AG08395 (cell line): ENCODE measurements at regions not wholly inside any gene's neighbourhood (a gene's known extent, or its start where the extent isn't known, plus 50 kb on each side); places are given as distances from the start of the nearest gene placed in this dataset.

ENCODE experiments used
- DNase-seq: peaks from one replicate; pipeline ENCODE4 v3.0.0; 2012; ENCODE audit warnings: mixed read lengths, low spot score

DNA sequence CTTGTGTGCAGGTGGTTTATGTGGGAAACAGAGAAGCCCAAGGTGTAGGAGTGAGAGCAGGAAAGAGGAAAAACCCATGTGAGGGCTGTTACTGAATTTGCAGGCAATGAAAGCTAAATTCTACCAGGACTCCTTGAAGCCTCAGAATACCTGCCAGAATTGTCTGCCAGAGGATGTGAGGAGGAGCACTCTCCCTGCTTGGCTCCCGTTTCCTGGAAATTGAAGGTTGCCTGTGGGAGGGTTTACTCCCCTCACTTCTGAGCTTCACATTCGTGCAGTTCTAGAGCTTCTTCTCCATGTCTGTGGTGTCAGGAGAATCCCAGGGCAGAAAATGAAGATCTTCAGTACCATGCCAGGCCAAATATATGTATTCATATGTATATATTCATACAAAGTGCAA lies 220.8 kb upstream of the ZP4 start:
- DNase-seq = no peak

GRCh38 chr1:238111081-238111480 lies 220.4 kb upstream of the ZP4 start:
- no peak for DNase-seq

DNA sequence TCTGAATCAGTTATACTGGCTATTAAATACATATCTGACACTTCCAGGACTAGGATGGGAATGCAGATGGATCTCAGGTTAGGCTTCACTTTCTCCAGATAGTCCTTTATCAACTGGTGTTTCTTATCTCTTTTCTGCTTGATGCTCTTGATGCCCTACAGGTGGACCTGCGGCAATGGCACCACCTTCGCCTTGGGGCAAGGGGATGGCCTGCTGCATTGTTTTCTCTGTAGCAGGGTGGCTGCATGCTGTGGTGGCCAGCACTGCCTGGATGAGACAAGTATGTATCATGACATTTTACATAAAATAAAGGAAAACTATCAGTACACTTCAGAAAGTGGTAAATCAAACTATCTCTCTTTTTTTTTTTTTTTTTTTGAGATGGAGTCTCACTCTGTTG lies 217.7 kb upstream of the ZP4 start:
- no peak for DNase-seq

GRCh38 chr1:238107322-238107721 lies 216.6 kb upstream of the ZP4 start:
- DNase-seq = no peak

DNA sequence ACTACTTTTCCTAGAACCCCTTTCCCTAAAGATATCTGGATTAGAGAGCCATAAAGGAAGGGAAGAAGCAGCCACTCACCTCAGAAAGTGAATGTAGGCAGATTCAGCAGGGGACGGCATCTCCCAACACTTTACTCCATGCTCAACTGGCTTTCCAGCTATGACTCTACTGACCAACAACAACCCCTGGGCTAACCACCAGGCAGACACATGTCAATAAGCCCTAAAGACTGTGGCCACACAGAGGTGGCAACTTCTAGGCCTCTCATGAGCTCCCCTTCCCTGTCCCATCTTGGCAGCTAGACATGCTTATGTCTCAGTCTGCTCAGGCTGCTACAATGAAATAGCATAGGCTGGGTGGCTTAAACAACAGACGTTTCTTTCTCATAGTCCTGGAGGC lies 214.0 kb upstream of the ZP4 start:
- DNase-seq = no peak

DNA sequence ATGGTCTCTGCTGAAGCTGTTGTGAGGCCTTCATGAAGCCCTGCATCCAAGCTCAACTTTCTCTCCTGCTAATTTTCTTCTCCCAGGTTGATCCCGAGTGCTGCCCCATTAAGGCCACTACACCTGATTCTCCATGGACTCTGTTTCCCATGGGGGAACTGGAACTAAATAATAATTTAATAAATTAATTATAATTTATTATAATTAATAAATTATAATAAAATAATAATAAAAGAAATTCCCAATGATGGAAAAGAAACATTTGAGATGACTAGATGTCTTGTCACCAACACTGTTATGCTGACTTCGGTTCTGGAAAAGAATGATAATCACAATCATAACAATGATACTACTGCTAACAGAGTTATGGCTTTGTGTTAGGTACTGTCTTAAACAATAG lies 211.2 kb upstream of the ZP4 start:
- no peak for DNase-seq

GRCh38 chr1:238099871-238100270 lies 209.1 kb upstream of the ZP4 start:
- DNase-seq = no peak

DNA sequence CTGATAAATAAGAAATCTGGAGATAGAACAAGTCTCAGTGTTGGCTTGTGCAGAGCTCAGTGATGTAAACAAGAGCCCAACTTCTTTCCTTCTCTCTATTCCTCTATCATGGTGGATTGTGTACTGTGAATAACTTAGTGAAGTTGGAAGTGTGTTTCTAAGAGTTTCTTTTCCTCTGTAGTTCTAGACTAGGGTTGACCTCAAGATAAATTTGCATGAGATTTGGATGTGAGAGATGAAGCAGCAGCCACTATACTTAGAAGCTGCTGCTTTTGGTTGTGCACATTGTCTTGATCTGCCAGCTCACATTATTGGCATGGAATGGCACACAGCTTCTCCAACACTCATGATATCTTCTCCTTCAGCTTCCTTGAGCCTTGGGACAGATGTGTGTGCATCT lies 198.9 kb upstream of the ZP4 start:
- DNase-seq = no peak

DNA sequence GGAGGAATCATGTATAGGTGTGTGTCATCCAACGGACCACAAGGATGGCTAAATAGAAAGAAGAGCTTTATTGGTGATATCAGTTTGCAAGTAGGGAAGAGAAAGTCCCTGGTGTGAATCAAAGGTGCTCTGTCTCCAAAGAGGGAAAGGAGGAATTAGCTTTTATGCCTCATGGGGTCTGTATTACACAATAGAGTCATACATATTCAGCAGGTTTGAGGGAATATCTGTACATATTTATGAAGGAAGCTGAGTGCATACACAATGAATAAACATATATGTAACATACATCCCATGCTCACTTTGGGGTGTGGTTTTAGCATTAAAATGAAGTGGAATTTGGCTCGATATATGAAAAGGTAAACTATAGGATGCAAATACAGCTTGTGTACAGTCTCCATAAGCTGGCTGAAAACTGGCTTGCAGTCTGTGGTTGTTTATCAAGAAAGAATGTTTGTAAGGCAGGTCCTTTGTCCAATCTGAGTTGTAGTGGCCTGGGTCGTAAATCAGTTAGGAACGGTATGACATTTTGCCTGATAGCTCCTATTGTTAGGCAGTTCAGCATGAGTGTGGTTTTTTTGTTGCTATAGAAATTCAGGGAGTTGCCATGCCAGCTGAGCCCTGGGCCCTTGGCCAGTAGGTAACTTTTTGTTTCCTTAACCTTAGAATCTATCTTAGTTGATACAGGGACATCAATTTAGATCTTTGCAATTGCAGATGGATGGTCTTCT lies 198.0 kb upstream of the ZP4 start:
- DNase-seq = no peak

GRCh38 chr1:238073991-238074390 lies 183.3 kb upstream of the ZP4 start:
- DNase-seq = no peak

DNA sequence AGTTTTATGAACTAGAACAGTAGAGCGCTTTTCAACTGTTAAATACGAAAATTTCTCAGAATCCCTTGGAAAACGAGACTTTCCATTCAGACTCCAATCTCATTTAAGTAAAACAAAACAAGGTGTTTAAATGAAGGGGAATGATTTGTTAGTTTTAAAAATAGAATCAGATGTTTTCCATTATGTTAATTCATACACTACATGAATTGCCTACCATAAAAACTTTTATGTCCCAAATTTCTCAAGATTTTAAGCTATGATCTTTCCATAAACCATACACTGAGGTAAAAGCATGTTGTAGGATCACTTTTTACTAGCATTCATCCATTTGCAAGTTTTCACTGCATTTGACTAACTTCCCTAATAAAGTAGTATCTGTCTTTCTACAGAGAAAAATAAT lies 180.3 kb upstream of the ZP4 start:
- no peak for DNase-seq

GRCh38 chr1:238063454-238063853 lies 172.7 kb upstream of the ZP4 start:
- no peak for DNase-seq

- no peak for DNase-seq
Measured at GRCh38 chr1:238061967-238062613, 171.4 kb upstream of the ZP4 start.

DNA sequence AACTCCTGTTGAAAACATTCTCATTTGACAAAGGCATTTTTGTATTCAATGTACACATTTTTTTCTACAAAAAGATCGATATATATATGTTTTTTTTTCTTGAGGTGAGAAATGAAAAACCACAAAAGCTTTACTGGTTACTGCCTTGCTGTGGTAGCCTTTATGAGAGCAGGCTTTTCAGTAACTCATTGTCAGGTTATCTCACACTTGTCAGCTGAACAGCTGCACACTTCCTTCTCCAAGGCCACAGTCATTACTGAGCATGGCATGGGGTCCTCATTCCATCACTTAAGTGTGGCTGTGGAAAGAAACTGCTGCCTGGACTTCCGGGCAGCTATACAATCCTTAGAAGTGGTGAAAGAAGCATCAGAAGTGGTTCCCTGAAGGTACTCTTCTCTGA lies 169.3 kb upstream of the ZP4 start:
- no peak for DNase-seq

DNA sequence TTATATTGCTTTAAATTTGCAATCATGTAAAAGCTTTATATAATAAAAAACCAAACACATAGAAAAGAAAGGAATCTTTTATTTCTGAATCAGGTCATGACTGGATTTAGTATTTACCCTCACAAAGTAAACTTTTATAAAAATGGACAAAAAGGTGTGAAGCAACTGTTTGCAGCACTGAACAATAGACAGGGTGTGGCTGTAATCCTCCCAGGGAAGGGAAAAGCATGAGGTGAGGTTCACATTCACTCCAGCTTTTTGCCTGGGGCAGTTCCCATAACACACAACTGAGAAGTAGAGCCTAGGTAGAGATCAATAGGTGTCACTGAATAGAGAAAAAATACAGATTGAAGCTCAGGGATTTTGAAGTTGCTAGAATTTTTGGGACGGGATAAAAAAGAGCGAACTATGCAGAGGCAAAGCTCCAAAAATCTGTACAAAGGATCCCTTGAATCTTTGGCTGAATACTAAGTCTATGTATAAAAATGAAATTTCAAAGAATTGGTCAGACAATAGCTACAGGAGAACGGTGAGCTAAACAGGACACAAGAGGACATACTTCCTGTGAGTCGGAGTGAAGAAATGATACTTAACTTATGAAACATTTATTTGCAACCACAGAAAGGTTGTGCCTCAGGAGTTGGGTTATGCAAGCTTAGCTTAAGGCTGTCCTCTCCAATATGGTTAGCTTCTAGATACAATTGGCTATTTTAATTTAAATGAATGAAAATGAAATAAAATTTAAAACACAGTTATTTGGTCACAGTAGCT lies 162.0 kb upstream of the ZP4 start:
- DNase-seq = no peak

DNA sequence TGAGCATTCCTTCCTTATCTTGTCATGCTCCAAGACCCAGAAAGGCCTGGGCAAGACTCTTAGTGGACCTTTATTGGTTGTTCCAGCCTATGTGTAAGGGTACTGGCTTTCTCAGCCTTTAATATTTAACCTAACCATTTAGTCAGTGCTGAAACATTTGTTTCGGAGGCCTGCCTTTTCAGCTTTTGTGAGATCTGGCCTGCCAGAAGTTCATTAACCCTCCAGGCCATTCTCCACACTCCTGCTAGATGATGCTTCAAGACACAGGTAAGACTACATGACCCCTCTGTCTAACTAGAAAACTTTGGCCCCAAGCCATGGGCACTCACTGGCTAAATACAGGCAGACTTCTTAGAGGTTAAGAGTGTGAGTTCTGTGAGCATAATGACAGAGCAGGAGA lies 138.4 kb upstream of the ZP4 start:
- no peak for DNase-seq

- no peak for DNase-seq
Measured at GRCh38 chr1:238027366-238027765, 136.6 kb upstream of the ZP4 start.

DNA sequence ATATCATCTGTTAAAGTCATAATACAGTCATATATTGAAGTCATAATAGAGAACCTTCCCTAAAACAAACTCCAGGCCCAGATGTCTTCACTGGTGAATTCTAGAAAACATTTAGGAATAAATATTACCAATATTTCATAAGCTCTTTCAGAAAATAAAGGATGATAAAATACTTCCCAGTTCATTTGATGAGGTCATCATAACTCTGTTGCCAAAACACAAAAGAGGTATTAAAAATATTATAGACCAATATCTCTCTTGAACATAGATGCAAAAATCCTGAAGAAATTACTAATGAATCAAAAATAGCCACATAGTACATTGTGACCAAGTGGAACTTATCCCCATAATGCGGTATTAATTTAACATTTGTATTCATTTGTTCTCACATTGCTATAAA lies 132.4 kb upstream of the ZP4 start:
- DNase-seq = no peak

DNA sequence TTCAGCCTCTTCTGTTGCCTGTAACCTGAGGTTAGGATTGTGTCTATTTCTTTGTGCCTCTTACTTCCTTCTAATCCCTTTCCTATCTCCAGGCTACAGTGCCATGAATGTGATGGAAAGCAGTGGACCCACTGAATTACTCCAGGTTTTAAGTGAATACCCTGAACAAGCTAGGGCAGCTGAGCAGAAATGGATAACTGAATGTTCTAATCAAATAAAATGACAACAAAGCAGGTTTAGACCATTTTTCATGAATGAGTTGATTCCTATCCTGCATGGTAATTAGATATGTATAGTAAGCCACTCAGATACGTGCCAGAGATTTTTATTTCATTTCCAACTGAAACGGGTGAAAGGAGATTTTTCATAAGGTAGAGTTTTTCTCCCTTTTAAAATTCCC lies 127.5 kb upstream of the ZP4 start:
- no peak for DNase-seq

- no peak for DNase-seq
Measured at GRCh38 chr1:238006779-238007178, 116.1 kb upstream of the ZP4 start.

DNA sequence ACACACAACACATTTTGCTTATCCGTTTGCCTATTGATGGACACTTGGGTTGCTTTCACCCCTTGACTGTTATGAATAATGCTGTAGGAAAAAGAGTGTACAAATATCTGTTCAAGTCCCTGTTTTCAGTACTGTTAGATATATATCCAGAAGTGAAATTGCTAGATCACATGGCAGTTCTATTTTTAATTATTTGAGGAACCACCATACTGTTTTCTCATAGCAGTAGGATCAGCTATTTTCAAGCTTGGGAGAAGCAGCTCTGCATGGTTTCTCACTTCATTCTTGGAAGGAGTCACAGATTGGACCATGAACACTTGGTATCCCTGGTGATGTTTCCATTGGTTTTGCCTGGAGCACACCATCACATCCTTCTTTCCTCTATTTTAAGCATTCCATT lies 114.4 kb upstream of the ZP4 start:
- DNase-seq = no peak

DNA sequence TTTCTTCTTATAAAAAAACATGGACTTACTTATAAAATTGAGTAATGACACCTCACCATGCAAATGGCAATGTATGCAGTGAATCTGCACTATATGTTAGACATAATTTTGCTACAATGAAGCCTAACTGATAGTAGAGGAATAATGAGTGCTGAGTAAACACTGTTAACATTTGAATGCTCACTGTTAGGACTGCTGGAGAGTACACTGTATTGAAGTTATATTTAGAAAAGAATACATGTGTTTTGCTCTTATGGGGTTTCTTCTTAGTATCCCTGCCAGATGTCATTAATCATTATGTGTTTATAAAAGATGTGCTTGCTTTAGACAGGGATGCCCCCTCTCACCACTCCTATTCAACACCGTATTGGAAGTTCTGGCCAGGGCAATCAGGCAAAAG lies 111.1 kb upstream of the ZP4 start:
- no peak for DNase-seq

- DNase-seq = no peak
Measured at GRCh38 chr1:237999426-238000052, 108.8 kb upstream of the ZP4 start.
